NT2/D1 (cell line): ENCODE measurements at regions not wholly inside any gene's neighbourhood (a gene's known extent, or its start where the extent isn't known, plus 50 kb on each side); places are given as distances from the start of the nearest gene placed in this dataset.

ENCODE experiments used
- SUZ12 ChIP-seq: IDR thresholded peaks from 2 replicates; pipeline ENCODE4 v1.6.1; 2011; ENCODE audit not compliant: insufficient read length, insufficient read depth; ENCODE audit errors: extremely low read depth
- YY1 ChIP-seq: IDR thresholded peaks from 2 replicates; pipeline ENCODE4 v1.6.1; 2011; ENCODE audit not compliant: insufficient read length, insufficient read depth
- ZNF274 ChIP-seq: IDR thresholded peaks from 2 replicates; pipeline ENCODE4 v1.6.1; 2011; ENCODE audit warnings: mild to moderate bottlenecking, low read depth, low read length

GRCh38 chr2:180057706-180058412 lies 50.8 kb upstream of the CWC22 start:
- TF ChIP-seq ZNF274: no peak
- TF ChIP-seq YY1: no peak
- TF ChIP-seq SUZ12: no peak
